Renal pelvis (tissue), 1 donor: ENCODE measurements at regions not wholly inside any gene's neighbourhood (a gene's known extent, or its start where the extent isn't known, plus 50 kb on each side); places are given as distances from the start of the nearest gene placed in this dataset.

Experiments used
- DNase-seq: peaks from one replicate; pipeline ENCODE4 v3.0.0-alpha.2; 2013

DNA sequence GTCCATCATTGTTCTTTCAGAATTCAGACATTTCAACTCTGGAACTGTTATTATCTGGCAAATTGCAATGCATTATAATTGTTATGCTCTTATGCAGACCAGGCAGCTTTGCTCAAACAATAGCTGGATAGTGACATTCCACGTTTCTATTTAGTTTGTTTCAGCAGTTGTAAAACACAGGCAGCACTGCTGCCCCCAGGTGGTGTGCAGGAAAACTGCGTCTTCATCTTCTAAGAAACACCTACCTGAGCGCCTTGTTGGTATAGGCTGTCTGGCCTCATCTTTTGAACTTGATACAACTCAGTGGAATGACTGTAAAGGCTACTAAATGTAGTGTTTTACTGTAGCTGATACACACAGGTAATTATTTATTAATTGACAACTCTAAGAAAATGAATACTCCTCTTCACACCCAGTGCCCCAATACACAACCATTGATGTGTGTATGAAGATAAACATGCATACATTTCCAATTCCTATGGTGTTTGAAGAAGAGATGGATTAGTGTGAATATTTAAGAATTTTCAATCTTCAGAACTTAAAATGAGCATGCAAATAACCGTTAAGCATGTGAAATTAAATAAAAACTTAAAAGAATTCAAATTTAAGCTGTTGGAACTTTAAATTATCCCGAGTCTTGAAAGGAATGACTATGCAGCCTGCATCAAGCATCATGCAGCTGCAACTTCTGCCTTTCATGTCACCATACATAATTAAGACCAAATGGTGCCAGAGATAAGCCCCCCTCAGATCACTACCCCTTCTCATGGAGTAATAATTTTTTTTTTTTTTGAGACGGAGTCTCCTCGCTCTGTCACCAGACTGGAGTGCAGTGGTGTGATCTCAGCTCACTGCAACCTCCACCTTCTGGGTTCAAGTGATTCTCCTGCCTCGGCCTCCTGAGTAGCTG is 85.6 kb downstream of the CD8B2 start:
- no peak for DNase-seq

DNA sequence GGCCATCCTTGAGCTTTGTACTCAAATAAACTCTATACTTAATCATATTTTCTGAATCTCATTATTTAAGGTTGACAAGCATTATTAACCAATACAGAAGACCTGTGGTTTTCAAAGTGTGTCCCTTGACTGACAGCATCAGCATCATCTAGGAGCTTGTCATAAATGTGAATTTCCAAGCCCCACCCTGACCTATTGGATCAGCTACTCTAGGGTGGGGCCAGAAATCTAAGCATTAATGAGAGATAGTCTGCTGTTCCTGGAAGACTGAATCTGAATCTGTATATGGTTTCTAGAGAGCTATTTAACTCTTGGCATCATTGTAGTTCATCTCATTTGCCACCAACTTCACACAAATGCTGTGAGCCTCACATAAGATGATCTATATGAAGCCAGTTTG is 86.6 kb downstream of the CD8B2 start:
- no peak for DNase-seq

DNA sequence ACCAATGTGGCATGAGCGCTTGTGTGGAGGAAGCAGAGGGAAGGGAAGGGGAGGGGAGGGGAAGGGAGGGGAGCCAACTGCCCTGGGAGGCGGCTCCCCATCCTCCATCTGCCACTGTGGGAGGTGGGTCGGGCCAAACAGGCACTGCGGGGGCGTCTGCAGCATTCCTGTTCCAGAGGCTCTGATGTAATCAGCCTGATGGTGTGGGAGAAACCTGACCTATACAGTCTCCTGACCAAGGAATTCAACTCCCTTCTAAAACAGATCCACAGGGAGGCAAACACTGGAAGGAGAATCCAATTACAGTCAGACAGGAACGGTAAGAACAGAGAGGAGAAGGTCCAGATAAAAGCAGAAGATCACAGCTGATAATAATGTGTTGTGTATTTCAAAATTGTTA is 88.8 kb downstream of the CD8B2 start:
- peak; percentile 90 for DNase-seq

DNA sequence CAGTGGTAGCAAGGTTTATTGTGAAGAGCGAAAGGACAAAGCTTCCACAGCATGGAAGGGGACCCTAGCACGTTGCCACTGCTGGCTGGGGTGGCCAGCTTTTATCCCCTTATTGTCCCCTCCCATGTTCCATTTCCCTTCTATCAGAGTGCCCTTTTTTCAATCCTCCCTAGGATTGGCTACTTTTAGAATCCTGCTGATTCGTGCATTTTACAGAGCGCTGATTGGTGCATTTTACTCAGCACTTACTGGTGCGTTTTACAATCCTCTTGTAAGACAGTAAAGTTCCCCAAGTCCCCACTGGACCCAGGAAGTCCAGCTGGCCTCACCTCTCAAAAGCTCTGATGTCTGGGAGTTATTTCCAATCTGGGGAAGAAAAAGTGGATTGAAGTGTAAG is 90.1 kb downstream of the CD8B2 start:
- DNase-seq = no peak

DNA sequence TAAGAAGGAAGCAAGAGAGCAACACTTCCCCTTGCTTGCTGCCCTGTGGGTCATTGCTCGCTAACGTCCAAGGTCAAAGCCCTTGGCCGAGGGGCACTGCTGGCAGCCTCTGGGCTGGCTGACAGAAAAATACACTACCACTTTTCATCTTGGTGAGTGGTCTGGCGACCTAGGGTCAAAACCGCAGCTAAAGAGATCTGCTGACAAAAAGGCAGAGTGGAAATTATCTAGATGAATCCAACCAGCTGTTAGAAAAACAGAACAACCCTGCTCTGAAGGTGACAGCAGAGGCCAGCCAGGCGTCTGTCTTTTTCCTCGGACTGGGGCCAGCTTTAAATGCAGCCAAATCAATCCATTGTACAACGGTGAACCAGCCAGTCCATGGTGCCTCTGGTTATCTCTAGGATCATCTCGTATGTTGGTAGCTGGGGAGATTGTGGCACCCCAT is 92.6 kb downstream of the CD8B2 start:
- no peak for DNase-seq

DNA sequence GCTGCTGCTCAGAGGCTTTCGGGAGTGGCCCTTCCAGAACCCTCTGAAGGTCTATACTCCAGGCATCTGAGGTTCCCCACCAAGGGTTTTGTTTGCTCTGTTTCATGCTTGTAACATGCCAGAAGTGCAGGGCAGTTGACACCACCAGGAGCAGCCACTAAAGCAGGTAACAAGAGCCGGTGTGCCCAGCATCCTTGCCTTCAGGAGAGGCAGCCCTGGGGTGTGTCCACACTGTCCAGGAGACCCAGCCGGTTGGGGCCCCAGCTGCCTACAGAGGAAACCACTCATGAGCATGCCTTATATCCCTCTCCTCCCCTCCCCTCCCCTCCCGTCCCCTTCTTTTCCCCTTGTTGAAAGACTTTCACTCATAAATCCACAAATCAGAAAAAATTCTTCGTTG is 93.1 kb downstream of the CD8B2 start:
- DNase-seq = no peak

DNA sequence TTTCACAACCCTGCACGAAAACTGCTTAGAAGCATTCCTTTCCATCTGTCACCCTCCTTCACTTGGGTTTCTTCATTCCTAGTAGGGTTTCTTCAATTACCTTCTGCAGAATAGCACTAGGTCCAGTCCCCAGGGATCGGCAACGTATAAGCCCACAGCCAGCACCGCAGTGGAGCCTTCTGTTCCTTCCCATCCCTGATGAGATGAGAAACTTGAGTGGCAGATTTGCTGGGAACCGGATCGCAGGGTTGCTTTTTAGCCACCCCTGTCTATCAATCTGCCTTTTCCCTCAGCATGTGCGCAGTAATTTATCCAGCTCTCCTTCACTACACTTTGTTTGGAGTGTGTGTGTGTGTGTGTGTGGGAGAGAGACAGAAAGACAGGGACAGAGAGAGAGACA is 94.2 kb downstream of the CD8B2 start:
- no peak for DNase-seq

DNA sequence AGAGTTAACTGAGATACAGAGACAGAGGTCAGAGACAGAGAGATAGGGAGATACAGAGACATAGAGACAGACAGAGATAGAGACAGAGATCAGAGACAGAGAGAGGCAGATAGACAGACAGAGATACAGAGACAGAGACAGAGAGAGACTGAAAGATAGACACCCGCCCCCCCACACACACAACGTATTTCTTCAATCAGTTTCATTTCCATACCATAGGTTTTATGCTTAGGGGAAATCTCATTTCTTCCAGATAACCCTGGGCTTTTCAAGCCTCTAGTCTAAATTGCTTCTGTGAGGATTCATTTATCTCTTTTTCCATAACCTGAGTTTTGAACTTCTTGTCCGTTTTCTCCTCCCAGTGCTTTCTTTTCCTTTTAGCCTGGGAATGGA is 94.6 kb downstream of the CD8B2 start:
- DNase-seq = no peak

DNA sequence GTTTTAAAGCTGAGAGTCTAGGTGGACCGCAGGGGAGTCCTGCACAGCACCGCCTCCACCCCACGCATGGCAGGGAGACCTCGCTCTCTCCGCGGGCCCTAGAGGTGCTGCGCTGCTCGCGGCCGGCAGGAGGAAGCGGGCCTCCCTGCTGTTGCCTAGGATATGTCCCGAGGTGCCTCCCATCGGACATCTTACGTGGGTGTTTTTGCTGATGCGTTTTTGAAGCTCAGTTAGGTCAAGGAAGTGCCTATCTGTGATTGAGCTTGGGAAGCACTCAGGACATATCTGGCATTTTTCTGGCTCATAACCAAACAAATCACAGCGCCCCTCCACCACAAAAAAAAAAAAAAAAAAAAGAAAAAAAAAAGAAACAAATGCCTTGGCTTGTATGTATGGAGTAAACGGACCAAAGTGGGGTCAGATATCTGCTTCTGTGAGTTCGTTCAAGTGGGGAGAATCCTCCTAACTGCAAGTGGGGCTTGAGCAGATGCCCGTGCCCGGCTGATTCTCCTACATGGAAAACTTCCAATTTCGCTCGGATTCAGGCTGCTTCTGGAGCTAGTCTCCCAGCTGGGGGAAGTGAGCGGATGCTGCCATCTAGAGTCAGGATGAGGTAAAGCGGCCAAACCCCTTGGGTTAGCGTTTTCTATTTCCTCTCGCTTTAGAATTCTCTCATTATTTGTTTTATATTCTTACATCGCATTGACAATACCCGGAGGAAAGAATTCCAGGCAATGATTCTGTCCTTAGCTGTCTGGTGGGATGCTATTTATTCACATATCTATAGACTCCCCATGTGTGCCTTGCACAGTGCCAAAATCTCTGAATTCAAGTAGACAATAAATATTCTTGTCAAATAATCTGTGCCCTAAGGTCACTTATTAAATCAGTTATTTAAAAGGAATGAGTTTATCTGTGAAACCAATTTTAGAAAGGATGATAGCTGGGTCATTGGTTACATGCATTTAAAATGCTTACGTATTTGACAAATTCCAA is 95.3 kb downstream of the CD8B2 start:
- peak; percentile 88 for DNase-seq

DNA sequence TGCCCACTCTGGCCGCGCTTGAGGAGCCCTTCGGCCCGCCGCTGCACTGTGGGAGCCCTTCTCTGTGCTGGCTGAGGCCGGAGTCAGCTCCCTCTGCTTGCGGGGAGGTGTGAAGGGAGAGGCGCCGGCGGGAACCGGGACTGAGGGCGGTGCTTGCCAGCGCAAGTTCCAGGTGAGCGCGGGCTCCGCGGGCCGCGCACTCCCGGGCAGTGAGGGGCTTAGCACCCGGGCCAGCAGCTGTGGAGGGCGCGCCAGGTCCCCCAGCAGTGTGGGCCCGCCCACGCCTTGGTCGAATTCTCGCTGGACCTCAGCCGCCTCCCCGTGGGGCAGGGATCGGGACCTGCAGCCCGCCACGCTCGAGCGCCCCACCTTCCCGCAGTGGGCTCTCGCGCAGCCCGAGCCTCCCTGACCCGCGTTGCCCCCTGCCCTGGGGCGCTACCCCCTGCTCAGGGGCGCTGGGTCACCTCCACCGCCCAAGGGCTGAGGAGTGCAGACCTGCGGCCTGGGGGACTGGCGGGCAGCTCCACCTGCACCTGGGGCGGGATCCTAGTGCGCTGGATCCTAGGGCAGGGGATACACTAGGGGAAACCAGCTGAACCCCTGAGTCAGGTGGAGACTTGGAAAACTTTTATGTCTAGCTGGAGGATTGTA is 97.3 kb downstream of the CD8B2 start:
- no peak for DNase-seq

DNA sequence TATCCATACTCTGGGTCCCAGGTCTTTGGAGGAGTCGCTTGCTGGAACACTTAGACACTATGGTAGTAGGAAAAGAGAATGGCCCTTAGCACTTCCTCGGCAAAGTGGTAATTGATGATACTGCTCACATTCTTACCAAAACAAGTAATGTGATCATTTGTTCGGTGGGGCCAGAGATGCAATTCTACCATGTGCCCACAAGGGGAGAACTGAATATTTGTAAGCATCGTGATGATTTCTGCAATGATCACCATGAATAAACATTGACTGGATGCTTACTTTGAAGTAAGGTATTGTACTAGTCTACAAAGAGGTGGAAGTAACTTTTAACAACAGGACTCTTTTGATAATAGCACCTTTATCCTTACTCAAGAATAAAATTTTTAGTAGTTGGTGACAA is 109.7 kb downstream of the CD8B2 start:
- no peak for DNase-seq

DNA sequence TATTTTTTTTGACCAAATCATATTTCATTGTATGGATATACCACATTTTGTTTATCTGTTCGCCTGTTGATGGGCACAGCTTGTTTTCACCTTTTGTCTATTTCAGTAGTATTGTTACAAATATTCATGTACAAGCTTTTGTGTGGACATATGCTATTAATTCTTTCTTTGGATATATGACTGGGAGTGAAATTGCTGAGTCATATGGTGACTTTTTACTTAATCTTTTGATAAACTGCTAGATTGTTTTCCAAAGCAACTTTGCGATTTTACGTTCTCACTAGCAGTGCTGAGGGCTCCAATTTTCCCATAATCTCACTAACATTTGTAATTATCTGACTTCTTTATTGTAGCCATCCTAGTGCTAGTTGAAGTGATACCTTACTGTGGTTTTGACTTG is 112.4 kb downstream of the CD8B2 start:
- no peak for DNase-seq

DNA sequence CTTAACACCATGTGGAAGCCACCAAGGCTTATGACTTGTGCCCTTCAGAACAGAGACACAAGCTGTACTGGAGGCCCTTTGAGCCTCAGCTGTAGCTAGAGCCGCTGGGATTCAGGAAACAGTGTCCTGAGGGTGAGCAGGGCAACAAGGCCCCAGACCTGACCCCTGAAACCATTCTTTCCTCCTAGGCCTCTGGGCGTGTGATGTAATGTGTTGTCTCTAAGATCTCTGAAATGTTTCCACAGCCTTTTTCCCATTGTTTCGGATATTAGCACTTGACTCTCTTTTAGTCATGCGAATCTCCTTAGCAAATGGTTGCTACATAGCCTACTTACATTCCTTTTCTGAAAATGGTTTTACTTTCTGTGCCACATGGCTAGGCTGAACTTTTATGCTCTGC is 114.9 kb downstream of the CD8B2 start:
- DNase-seq = no peak

DNA sequence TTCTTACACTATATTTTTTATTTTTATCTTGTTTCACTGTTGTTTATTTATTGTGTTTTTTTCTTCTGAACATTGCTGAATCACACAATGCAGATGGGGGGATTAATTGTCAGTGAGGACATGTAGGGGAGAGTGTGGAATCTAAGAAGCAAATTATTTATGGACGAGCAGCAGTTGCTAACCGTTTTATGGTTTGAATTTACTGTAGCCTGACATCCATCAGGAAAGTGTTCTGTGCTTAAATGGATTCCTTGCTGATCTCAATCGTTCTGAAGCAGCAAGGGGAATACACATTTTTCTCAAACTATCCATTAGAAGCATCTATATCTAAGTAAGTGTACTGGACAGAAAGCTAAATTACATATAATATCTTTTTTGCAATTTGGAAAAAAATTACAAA is 119.5 kb downstream of the CD8B2 start:
- DNase-seq = no peak

DNA sequence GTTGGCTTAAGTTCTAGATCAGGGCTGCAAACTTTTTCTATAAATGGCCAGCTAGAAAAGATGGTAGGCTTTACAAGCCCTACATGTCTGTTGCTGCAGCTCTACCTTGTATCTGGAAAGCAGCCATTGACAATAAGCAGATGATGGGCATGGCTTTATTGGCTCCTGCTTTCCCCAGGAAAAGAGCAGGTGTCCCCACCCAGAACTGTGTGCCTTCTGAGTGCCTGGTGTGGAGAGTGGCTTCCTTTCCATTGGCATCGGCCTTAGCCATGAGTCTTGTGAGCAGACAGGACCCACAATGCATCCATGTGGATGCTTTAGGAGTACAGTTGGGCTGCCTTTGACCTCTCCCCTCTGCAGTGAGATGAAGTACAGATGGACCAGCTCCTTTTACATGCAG is 120.2 kb downstream of the CD8B2 start:
- DNase-seq = peak; percentile 41

DNA sequence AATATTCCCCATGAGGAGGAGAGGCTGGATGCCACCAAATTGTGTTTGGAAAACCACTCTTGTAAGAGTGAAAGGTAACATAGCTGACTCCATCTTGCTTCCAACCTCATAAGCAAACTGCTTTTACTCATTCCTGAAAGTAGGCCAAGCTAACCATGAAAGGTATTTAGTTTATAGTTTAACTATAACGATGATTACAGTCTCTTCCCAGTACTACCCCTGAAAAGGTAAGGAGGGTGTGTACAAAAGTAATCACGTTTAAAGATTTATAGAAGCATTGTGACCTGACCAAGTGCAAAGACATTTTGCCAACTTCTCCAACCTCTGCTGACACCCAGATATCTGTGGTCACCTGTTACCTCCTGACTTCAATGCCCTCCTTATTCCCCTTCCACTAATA is 122.6 kb downstream of the CD8B2 start:
- DNase-seq = no peak

DNA sequence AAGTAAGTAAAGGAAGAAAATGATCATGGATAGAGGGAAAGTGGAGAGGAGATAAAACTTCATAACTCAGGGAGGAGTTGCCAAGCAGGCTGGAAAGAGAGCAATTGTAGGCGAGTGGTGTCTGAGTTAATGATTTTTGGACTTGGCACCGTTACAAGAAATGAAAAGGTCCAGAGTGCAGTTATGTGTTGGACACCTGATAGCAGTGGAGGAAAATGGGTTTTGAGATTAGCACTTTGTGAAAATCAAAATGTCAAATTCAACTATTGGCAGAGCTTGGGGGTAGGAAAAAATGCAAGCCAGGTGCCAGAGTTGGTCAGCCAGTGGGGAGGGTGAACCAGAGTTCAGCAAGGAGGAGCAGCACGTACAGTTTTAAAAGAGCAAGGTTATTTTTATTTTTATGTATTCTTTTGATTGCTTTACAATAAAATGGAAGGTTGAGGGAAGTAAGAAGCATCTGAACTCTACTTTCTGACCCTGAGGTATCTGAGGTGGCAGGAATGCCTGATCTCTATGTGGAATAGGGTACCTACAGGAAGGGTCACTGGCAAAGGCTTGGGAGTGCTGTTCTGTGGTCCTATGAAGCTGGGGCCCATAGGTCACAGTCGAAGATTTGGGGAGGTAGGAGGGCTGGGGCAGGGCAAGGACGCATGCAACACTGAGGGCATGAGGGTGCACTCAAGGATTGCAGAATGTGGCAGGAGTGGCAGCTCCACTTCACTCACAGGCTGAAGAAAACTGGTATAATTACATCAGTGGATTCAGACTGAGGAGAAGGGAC is 127.5 kb downstream of the CD8B2 start:
- DNase-seq = no peak

DNA sequence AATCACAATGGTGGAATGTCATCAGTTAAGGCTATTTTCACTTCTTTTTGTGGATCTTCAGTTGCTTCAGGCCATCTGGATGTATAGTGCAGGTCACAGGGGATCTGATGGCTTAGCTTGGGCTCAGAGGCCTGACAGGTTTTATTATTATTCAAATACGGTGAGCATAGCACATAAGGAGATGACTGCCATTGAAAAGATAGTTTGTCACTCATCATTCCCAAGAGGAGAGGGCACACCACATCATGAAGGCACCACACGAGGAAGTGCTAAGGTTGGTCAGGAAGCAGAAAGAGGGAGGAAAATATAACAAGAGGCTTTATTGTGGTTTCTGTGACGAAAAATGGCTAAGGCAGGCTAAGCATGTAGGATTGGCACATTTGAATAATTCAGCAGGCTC is 131.4 kb downstream of the CD8B2 start:
- DNase-seq = no peak

DNA sequence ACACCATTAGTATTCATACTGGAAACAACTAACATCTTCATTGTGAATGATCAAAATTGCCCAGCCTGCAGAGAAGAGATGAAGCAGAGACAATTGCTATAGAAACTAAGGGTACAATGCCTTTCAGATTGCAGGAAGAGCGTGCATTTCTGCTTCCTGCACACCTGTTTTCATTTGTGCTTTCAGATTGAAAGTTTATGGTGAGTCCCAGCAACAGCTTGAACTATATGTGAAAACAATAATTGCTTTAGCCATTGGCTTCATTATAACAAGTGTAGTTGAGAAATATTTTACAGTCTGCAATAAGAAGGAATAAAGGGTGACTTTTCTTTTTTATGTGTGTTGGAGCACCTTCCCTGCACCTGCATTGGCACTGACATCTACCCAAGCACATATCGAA is 136.3 kb downstream of the CD8B2 start:
- DNase-seq = no peak

DNA sequence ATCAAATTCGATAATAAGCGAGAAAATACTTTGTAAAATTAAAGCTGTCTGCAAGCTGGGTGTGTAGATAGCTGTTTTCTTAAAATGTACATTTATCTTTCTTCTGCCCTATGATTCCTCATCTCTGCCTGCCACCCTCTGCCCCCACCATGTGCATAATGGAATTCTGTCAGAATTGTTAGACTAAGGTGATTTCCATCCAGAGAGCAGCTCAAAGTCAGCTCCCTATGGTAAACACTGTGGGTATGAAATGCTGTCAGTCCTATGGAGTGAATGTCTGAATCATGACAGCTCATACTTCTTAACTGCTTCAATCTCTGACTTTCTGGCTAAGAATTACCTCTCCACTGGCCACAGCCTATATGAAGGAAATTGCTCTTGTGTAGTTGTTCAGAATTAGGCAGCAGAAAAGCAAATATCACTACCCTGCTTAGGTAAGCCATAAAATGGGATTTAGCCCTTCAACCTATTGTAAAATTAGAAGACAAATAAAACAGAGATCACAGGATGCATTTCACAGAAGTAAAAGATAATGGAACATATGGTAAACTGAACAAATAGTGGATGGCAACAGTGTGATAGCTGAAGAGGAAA is 137.7 kb downstream of the CD8B2 start:
- no peak for DNase-seq

DNA sequence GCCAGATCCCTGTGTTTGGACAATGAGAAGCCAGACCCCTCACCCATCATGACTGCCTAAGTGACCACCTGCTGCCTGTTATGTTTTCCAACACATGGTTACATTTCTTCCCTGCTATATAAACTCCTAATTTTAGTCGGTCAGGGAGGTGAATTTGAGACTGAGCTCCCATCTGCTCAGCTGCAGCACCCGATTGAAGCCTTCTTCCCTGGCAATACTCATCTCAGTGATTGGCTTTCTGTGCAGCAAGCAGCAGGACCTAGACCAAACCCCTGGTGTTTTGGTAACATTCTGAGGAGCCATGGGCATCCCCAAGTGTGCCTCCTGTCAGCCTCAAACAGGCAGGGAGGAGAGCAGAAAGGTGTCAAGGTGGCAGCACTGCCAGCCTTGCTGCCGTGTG is 141.2 kb downstream of the CD8B2 start:
- DNase-seq = no peak
